ENCODE measurements at regions not wholly inside any gene's neighbourhood (a gene's known extent, or its start where the extent isn't known, plus 50 kb on each side); places are given as distances from the start of the nearest gene placed in this dataset.

DNA sequence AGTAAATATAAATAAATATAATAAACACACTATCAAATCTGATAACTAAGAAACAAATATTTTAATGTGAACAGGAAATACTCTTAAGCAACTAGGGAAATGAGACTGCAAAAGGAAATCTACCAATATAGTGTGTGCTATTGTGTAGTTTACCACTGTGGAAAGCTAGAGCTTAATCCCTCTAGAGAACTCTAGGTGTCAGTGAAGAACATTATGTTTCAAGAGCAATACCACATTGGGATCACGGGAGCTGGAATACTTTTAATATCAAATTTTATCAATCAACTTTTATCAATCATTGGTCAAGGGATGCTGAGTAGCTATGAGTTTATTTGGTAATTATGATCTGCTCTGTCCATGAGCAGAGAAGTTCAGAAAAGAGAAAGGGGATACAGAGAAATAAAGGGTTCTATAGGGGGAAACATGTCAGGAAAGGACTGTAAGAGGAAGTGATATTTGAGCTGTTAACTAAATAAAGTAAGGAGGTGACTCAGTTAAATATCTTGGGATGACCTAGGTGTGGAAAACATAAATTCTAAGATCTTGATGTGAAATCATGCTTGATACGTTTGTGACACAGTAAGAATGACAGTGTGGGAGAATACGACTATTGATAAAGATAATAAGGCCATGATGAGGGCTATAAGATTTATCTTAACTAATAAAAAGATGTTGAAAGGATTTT lies 762.2 kb upstream of the ALCAM start:
- Mint-ChIP-seq H3K36me3 (no peaks in the 10 kb centered on the region), H3K27ac (no peak overlapping the region)

DNA sequence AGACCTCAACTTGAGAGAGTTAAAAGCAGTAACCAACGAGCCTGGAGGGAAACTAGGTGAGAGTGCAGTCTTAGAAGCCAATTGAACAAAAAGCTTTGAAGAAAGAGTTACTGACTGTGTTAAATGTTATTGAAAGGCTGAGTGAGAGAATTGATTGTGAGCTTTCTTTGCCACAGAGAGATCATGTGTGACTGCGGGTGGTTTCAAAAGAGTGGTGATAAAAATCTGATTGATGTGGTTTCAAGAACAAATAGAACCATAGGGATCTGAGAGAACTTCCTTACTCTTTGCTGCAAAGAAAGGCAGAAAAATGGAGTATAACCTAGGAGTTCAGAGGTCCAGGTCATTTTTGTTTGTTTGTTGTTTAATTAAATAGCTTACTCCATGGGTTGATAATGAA lies 759.9 kb upstream of the ALCAM start:
- ATAC-seq (no peak), DNase-seq (ENCODE audit: low spot score in 2 of 2) (no peak)
- Mint-ChIP-seq H3K9me3 (peaks cover 0 to 3% of the 10 kb centered on the region in 2 donors), H3K36me3 (no peaks in the 10 kb centered on the region), H3K27ac (no peak overlapping the region)

More for the DNA sequence above, 762.2 kb upstream of the ALCAM start:
- DNase-seq (ENCODE audit: low spot score in 2 of 2) (no peak), ATAC-seq (no peak)
- no peaks in the 10 kb centered on the region for H3K9me3 Mint-ChIP-seq

DNA sequence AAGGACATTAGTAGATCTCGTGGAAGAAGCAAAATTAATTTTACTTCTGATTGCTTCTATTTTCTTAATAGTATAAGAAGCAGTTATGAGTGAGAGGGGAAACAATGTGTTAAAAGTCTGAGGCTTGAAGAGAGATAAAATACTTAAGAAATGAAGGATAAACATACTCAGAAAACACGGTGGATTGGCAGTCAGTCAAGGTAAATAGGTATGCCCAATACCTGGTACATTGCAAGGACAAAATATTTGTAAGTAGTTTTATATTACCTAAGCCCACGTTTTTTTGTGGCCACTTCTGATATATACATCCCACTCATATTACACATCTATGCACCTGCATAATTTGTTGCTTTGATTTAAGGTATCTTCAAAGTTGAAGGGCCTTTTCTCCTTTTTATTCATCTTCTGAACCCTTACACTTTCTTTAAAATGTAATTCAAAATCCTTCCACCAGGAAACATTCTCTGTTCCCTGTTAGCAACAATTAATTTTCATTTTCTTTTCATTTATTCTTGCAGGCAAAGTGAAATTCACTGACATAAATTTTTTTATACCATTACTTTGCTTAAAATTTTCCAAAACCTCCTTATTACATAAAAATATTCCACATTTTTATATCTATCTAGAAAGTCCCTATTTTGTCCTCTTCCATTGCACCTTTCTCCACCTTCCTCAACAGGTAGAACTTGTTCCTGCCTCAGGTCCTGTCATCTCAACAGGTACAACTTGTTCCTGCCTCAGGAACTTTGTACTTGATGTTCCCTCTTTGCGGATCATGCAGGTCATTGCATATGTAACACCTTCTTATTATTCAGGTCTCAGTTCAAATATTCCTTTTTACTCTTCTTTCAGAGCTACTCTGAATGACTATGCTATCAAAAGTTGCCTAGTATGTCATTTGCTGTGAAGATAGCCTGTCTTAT lies 755.7 kb upstream of the ALCAM start:
- ATAC-seq (no peak), DNase-seq (ENCODE audit: low spot score in 2 of 2) (no peak)
- Mint-ChIP-seq H3K36me3 (no peaks in the 10 kb centered on the region), H3K27ac (no peak overlapping the region), H3K9me3 (peaks cover 0 to 3% of the 10 kb centered on the region in 2 donors)

DNA sequence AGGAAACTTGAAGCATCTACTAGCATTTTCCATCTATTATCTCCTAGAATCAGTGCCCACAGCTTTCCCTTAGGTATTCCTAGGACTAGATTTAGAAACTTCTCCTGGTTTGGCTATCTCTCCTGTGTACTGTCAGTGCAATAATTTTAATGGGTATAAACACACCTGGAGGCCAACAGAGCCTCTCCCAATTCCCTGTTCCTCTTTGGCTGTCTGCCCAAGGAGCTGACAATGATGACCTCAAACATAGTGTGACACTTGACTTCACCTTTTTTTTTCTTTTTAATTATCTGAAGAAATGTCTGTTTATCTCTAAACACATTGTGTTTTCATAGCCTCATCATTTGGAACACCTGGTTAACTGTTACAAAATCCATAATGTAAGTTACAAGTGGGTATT lies 754.5 kb upstream of the ALCAM start:
- H3K36me3 Mint-ChIP-seq = no peaks in the 10 kb centered on the region
- ATAC-seq (no peak), DNase-seq (ENCODE audit: low spot score in 2 of 2) (no peak)
- H3K27ac Mint-ChIP-seq = no peak overlapping the region
- peaks cover 0 to 3% of the 10 kb centered on the region in 2 donors for H3K9me3 Mint-ChIP-seq

DNA sequence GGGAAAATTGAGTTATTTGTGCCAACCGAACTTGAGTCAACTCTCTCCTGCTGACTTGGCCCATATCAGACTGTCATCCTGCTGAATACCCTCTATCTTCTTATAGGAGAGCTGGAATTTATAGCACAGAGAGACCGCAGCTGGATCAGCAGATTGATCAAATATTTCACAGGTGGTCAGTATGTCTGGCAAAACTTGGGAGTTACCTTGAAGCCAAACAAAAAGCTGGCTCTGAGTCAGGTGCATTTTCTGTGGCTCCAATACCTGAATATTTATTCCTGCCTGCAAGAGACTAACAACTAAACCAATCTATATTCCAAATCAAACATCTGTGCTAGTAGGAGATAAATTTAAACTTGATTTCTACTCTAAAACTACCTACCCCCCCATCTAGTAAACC lies 752.1 kb upstream of the ALCAM start:
- Mint-ChIP-seq H3K9me3 (peaks cover 0 to 3% of the 10 kb centered on the region in 2 donors), H3K27ac (no peak overlapping the region), H3K36me3 (no peaks in the 10 kb centered on the region)
- DNase-seq (ENCODE audit: low spot score in 2 of 2) (no peak), ATAC-seq (no peak)

DNA sequence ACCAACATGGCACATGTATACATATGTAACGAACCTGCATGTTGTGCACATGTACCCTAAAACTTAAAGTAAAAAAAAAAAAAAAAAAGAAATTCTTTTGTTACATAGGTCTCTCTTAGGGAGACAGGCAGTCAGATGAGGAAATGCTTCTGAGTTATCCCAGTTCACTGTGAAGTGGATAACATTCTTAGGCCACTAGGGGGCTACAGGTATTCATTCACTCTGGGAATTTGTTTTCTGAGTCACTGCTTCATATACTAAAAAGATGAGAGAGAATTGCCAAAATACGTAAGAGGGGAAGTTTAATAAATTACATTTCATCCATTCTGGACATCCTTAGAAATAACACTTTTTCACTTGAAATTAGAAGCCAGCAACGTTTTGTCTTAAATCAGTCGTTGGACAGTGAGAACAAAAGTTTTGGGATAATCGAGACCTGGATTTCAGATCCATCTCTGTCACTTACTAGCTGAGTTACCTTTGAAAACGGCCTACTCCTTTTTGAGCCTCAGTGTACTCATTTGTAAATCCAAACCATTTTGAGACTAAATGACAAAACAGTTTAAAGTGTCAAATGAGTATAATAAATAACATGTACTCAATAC lies 738.4 kb upstream of the ALCAM start:
- Mint-ChIP-seq H3K9me3 (peaks cover 0 to 3% of the 10 kb centered on the region in 2 donors), H3K36me3 (no peaks in the 10 kb centered on the region), H3K27ac (no peak overlapping the region)
- DNase-seq (ENCODE audit: low spot score in 2 of 2) (no peak), ATAC-seq (peak in 1 of 2 donors; percentile 47)

DNA sequence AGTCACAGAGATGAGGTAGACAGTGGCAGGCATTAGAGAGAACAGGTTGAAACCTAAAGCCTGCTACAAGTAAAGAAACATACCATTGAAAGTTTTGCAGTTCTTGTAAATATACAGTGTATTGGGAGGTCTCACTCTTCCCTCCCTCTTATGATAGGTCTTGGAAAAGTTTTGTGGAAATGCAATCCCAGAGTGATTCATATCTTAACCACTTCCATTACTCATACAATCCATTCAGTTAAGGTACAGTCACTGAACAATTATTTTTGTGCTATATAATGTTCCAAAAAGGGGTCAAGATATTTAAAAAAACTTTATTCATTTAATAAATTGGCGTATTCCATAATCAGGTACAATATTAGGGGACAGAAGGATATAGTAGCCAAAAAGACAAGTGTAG lies 737.7 kb upstream of the ALCAM start:
- H3K9me3 Mint-ChIP-seq = peaks cover 0 to 3% of the 10 kb centered on the region in 2 donors
- no peak for ATAC-seq
- no peak overlapping the region for H3K27ac Mint-ChIP-seq
- DNase-seq (ENCODE audit: low spot score in 2 of 2) = no peak
- H3K36me3 Mint-ChIP-seq = no peaks in the 10 kb centered on the region

DNA sequence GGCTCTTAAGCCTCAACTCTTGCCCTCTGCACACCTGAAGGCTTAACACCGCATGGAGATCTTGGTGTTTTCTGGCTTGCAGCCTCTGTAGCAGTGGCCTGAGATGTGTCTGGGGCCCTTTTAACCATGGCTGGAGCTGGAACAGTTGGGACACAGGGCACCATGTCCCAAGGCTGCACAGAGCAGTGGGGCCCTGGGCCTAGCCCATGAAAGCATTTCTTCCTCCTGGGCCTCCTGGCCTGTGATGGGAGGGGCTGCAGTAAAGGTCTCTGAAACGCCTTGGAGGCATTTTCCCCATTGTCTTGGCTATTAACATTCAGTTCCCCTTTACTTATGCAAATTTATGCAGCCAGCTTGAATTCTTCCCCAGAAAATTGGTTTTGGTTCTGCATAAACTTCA lies 735.5 kb upstream of the ALCAM start:
- ATAC-seq (no peak), DNase-seq (ENCODE audit: low spot score in 2 of 2) (no peak)
- Mint-ChIP-seq H3K27ac (peak overlapping the region in 1 of 2 donors; percentile 31), H3K36me3 (no peaks in the 10 kb centered on the region), H3K9me3 (peaks cover 2 to 3% of the 10 kb centered on the region in 2 donors)

DNA sequence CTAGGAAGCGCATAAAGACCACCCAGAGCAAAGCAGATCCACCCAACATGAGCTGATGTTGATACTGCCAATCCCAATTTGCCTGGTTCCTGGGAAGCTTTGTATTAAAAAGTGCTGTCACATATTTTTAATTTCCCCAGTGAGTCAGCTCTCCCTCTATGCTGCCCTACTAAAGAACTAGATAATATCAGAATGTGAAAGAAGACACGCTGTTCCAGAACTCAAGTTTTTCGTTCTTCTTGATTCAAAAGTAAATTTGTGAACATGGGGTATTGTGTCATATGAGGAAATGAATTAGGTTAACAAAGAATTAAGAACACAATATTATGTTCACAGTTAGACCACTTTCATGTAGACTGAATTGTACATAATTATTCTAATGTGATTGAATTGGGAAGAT lies 734.2 kb upstream of the ALCAM start:
- H3K27ac Mint-ChIP-seq = no peak overlapping the region

DNA sequence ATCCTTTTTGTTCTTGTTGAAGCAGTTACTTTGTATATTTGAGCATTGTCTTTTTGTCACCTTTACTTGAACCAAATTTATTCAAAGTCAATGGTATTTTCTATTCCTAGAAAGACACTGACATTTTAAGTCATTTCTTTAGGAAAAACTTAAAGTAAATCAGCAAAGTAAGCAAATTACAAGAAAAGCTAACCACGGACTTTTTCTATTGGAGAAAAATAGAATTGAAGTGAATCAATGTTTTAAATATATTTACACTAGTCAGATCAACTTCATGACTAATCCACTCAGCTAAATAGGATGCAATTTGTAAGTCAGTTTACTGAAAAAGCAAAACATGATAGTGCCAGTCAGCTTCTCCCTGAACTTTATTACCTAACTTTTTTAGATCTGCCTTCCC lies 733.8 kb upstream of the ALCAM start:
- Mint-ChIP-seq H3K27ac (no peak overlapping the region), H3K36me3 (no peaks in the 10 kb centered on the region), H3K9me3 (peaks cover 5% of the 10 kb centered on the region in 2 donors)
- ATAC-seq (no peak), DNase-seq (ENCODE audit: low spot score in 2 of 2) (no peak)

More for the DNA sequence above, 734.2 kb upstream of the ALCAM start:
- H3K36me3 Mint-ChIP-seq = no peaks in the 10 kb centered on the region
- ATAC-seq (no peak), DNase-seq (ENCODE audit: low spot score in 2 of 2) (no peak)
- peaks cover 3 to 5% of the 10 kb centered on the region in 2 donors for H3K9me3 Mint-ChIP-seq

DNA sequence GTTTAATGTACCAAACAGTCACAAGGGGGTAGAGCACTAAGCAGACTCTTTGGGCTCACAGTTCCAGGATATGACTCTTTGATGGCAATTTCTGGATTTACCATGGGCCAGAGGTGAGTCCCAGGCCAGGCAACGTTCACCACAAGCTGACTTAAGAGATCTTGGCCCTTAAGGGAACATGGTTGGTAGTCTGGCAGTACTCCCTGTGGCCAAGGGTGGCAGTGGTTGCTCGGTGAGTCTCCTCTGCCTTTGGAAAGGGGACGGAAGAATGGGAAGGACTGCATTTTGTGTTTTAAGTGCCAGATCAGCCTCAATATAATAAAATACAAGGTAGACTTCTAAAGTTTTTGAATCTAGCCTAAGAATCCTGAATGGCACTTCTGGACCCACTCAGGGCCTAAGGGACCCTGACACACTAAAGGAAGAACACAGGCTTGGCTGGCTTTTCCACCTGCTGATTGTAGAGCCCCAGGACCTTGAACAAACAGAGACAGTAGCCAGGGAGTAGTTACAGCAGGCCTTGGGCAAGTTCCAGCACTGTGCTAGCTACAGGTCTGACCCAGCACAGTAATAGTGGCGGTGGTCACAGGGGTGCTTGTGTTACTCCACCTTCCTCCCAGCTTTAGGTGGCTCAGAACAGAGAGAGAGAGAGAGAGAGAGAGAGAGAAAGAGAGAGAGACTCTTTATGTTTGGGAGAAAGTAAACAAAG lies 730.7 kb upstream of the ALCAM start:
- ATAC-seq = no peak
- Mint-ChIP-seq H3K27ac (no peak overlapping the region), H3K36me3 (no peaks in the 10 kb centered on the region), H3K9me3 (peaks cover 9 to 18% of the 10 kb centered on the region in 2 donors)
- DNase-seq (ENCODE audit: low spot score in 2 of 2) = no peak

DNA sequence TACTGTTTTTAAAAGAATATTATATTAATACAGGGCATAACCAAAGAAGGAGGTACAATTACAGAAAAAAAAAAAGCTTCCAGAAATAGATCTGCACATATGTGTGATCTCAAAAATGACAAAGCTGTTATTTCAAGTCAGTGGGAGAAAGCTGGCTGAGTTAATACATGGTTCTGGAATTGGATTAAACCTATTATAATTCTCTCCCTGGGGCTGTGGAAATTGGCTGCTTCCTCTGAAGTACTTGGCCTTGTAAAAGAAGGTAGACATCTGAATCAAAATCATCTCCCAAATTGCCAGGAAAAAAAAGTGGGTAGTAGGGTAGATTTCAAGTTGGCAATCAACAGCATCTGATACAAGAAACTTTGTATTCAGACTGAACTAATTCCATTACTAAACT lies 723.9 kb upstream of the ALCAM start:
- Mint-ChIP-seq H3K36me3 (no peaks in the 10 kb centered on the region), H3K27ac (no peak overlapping the region), H3K9me3 (peaks cover 5 to 16% of the 10 kb centered on the region in 2 donors)
- DNase-seq (ENCODE audit: low spot score in 2 of 2) (no peak), ATAC-seq (no peak)

DNA sequence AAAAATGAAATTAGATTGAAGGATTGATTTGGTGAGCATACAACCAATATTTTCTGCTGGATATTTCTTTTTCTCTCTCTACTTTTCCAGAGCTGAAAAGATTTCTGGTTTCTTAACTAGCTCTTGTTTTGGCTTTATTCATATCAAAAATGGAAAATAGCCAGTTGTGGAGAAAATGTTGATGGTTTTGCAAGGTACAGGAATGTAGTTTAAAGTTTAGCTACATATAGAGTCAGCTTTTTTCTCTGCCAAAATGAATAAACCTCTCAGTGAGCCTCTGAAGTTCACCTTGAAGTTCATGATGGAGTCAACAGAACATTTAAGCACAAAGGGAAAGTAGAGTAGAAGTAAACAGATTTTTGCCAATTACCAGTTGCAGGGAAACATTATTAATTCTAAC lies 720.5 kb upstream of the ALCAM start:
- H3K9me3 Mint-ChIP-seq = peaks cover 0 to 3% of the 10 kb centered on the region in 2 donors
- DNase-seq (ENCODE audit: low spot score in 2 of 2) (no peak), ATAC-seq (no peak)
- H3K27ac Mint-ChIP-seq = no peak overlapping the region
- H3K36me3 Mint-ChIP-seq = no peaks in the 10 kb centered on the region

DNA sequence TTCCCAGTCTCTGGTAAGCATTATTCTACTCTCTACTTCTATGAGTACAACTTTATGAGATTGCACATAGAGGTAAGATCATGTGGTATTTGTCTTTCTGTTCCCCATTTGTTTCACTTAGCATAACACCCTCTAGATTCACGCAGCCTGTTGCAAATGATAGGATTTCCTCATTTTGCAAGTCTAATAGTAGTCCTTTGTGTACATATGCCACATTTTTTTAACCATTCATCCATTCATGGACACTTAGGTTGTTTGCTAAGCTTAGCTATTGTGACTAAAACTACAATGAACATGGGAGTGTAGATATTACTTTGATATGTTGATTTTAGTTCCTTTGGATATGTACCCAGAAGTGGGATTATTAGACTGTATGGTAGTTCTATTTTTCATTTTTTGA lies 717.9 kb upstream of the ALCAM start:
- Mint-ChIP-seq H3K9me3 (peaks cover 0 to 13% of the 10 kb centered on the region in 2 donors), H3K27ac (no peak overlapping the region)
- no peak for ATAC-seq

DNA sequence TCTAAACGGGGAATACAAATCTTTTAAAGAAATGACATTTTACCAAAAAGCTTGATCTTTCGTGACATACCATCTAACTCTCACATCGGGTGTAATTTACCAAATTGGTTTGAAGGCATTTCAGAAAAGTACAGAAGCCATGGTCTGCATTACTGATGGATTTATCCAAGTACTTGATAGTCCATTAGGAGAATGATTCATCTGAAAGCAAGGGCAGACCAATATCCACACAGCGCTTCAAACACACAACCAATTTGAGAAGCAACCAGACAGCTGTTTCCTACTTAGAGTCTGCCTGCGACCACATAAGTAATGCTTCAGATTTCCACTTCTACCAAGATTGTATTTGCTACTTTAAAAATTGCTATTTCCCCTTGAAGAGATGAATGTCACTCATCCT lies 697.6 kb upstream of the ALCAM start:
- Mint-ChIP-seq H3K9me3 (peaks cover 0 to 6% of the 10 kb centered on the region in 2 donors), H3K27ac (no peak overlapping the region), H3K36me3 (no peaks in the 10 kb centered on the region)
- no peak for ATAC-seq
- no peak for DNase-seq (ENCODE audit: low spot score in 2 of 2)

More for the DNA sequence above, 717.9 kb upstream of the ALCAM start:
- DNase-seq (ENCODE audit: low spot score in 2 of 2) = no peak
- H3K36me3 Mint-ChIP-seq = no peaks in the 10 kb centered on the region

DNA sequence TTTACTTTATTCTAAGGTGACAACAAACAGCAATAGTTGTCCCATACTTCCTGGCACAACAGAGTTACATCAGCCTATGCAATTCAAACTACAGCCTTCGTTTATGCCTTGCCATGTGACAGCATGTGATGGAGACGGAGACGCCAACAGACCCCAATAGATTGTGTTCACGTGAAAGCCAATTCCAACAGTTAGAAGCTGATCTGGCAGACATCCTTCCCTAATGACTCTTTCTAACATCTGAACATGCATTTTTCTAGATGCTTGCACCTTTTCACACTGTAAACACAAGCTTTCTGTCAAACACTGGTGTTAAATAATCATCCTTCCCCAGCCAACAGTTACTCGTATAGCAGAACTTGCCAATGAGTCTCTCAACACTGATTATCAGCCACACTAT lies 694.4 kb upstream of the ALCAM start:
- no peak overlapping the region for H3K27ac Mint-ChIP-seq
- ATAC-seq (no peak), DNase-seq (ENCODE audit: low spot score in 2 of 2) (no peak)
- H3K36me3 Mint-ChIP-seq = no peaks in the 10 kb centered on the region
- H3K9me3 Mint-ChIP-seq = no peaks in the 10 kb centered on the region

DNA sequence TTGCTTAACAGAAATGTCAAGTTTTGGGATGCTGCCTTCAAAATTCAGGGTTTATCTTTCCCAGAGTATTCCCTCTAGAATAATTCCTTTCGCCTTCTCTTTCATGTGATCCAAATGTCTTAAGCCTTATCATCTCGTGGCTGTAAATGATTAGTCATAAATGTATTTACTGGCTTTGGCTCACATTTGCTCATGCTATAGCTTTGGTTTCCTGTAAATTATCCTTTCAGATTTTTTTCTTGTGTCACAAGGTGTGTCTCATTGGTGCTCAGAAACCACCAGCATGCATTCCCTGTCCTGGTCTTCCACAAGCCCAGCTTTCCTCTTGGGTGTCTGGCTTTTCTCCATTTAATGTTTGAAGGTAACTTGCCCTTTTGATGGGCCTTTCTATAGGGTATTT lies 692.7 kb upstream of the ALCAM start:
- no peak overlapping the region for H3K27ac Mint-ChIP-seq
- no peak for DNase-seq (ENCODE audit: low spot score in 2 of 2)

More for the DNA sequence above, 692.7 kb upstream of the ALCAM start:
- ATAC-seq = no peak
- H3K9me3 Mint-ChIP-seq = peaks cover 0 to 3% of the 10 kb centered on the region in 2 donors
- H3K36me3 Mint-ChIP-seq = no peaks in the 10 kb centered on the region

Data from activated naive CD4-positive, alpha-beta T cell treated with anti-CD3 and anti-CD28 coated beads, Interleukin-2, amount 50 U/mL, for 72 hours (primary cell).